ENCODE measurements at regions not wholly inside any gene's neighbourhood (a gene's known extent, or its start where the extent isn't known, plus 50 kb on each side); places are given as distances from the start of the nearest gene placed in this dataset.

DNA sequence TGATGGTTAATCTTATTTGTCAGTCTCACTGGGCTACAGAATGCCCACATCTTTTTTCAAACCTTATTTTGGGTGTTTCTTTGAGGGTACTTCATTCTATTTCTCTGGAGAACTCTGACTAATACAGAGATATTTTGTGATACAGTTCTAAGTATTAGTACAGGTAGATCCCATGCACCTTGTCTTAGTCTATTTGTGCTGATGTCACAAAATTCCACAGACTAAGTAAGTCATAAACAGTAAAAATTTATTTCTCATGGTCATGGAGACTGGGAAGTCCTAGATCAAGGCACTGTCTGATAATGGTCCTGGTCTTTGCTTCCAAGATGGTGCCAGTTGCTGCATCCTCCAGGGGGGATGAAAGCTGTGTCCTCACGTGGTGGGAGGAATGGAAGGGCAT lies 68.6 kb upstream of the EPHA4 start:
- TF ChIP-seq, protein P1, sequence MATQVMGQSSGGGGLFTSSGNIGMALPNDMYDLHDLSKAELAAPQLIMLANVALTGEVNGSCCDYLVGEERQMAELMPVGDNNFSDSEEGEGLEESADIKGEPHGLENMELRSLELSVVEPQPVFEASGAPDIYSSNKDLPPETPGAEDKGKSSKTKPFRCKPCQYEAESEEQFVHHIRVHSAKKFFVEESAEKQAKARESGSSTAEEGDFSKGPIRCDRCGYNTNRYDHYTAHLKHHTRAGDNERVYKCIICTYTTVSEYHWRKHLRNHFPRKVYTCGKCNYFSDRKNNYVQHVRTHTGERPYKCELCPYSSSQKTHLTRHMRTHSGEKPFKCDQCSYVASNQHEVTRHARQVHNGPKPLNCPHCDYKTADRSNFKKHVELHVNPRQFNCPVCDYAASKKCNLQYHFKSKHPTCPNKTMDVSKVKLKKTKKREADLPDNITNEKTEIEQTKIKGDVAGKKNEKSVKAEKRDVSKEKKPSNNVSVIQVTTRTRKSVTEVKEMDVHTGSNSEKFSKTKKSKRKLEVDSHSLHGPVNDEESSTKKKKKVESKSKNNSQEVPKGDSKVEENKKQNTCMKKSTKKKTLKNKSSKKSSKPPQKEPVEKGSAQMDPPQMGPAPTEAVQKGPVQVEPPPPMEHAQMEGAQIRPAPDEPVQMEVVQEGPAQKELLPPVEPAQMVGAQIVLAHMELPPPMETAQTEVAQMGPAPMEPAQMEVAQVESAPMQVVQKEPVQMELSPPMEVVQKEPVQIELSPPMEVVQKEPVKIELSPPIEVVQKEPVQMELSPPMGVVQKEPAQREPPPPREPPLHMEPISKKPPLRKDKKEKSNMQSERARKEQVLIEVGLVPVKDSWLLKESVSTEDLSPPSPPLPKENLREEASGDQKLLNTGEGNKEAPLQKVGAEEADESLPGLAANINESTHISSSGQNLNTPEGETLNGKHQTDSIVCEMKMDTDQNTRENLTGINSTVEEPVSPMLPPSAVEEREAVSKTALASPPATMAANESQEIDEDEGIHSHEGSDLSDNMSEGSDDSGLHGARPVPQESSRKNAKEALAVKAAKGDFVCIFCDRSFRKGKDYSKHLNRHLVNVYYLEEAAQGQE (IDR thresholded peaks at IDR 0.05; ENCODE audit: low read depth), result no peak
- no peak for TF ChIP-seq YY1 (IDR thresholded peaks at IDR 0.05; ENCODE audit: low read depth)
- TF ChIP-seq EP300 (IDR thresholded peaks at IDR 0.05; ENCODE audit: borderline replicate concordance), result no peak
- TF ChIP-seq, protein P2, sequence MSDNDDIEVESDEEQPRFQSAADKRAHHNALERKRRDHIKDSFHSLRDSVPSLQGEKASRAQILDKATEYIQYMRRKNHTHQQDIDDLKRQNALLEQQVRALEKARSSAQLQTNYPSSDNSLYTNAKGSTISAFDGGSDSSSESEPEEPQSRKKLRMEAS (IDR thresholded peaks at IDR 0.05), result no peak
- TF ChIP-seq CREB1 (IDR thresholded peaks at IDR 0.05; ENCODE audit: low read depth), result no peak
- TF ChIP-seq, protein P3, sequence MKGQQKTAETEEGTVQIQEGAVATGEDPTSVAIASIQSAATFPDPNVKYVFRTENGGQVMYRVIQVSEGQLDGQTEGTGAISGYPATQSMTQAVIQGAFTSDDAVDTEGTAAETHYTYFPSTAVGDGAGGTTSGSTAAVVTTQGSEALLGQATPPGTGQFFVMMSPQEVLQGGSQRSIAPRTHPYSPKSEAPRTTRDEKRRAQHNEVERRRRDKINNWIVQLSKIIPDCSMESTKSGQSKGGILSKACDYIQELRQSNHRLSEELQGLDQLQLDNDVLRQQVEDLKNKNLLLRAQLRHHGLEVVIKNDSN (IDR thresholded peaks at IDR 0.05), result no peak

All from Ishikawa (cell line).